ENCODE measurements at regions not wholly inside any gene's neighbourhood (a gene's known extent, or its start where the extent isn't known, plus 50 kb on each side); places are given as distances from the start of the nearest gene placed in this dataset.
"Not testable (repeated sequence)": the region's sequence is repeated elsewhere in the genome, so short reads cannot be mapped to it uniquely, and the experiment has no call there.

GRCh38 chr2:66095820-66096345, 339.0 kb upstream of the MEIS1 start:
- Histone ChIP-seq H3K4ac (ENCODE audit: low read depth, low read length) (no peak overlapping the region), H3K9ac (ENCODE audit: low read length) (no peak overlapping the region), H2AK5ac (ENCODE audit: low read length) (no peak overlapping the region), H2BK12ac (ENCODE audit: low read length) (no peak overlapping the region), H3K4me1 (ENCODE audit: control insufficient read depth in 1 of 2, insufficient read depth in 2 of 2, low read length in 2 of 2) (peaks cover 0 to 2% of the 10 kb centered on the region in 2 experiments), H3K4me2 (ENCODE audit: low read length) (no peak overlapping the region), H4K91ac (ENCODE audit: low read depth, low read length) (no peak overlapping the region), H3K79me1 (ENCODE audit: low read length) (no peaks in the 10 kb centered on the region), H3K18ac (ENCODE audit: low read length) (no peak overlapping the region), H3K27me3 (ENCODE audit: insufficient read depth, low read length) (no peaks in the 10 kb centered on the region), H3K4me3 (ENCODE audit: low read depth, low read length) (no peak overlapping the region), H3K27ac (ENCODE audit: low read depth, low read length) (no peak overlapping the region), H3K79me2 (ENCODE audit: control insufficient read depth, insufficient read depth, low read length, poor library complexity) (no peaks in the 10 kb centered on the region), H3K9me3 (ENCODE audit: insufficient read depth, low read depth, low read length) (peaks cover 2% of the 10 kb centered on the region), H4K12ac (ENCODE audit: low read depth, low read length) (no peak overlapping the region), H3K14ac (ENCODE audit: low read length) (no peak overlapping the region), H3K23ac (ENCODE audit: low read length) (no peak overlapping the region), H2AFZ (ENCODE audit: insufficient read depth, low read length, poor library complexity) (no peak overlapping the region), H4K8ac (ENCODE audit: low read depth, low read length) (no peak overlapping the region), H2BK120ac (ENCODE audit: insufficient read depth, low read length, poor library complexity) (no peak overlapping the region), H2BK5ac (ENCODE audit: low read depth, low read length, poor library complexity) (no peak overlapping the region), H3K36me3 (ENCODE audit: control insufficient read depth in 1 of 2, insufficient read depth in 2 of 2, low read length in 2 of 2) (no peaks in the 10 kb centered on the region)
- DNase-seq: no peak
- no CpG with 5 or more reads among the region's 6 CpGs for WGBS (ENCODE audit: extremely low coverage, insufficient coverage, insufficient read length)

GRCh38 chr2:66094689-66095088, 340.2 kb upstream of the MEIS1 start:
- not testable (repeated sequence) for H2BK120ac ChIP-seq (ENCODE audit: insufficient read depth, low read length, poor library complexity); H3K36me3 ChIP-seq (ENCODE audit: control insufficient read depth in 1 of 2, insufficient read depth in 2 of 2, low read length in 2 of 2); H4K12ac ChIP-seq (ENCODE audit: low read depth, low read length); H3K4me2 ChIP-seq (ENCODE audit: low read length); H3K23ac ChIP-seq (ENCODE audit: low read length); H3K14ac ChIP-seq (ENCODE audit: low read length); H2AK5ac ChIP-seq (ENCODE audit: low read length); H4K8ac ChIP-seq (ENCODE audit: low read depth, low read length); H3K27me3 ChIP-seq (ENCODE audit: insufficient read depth, low read length); H3K9me3 ChIP-seq (ENCODE audit: insufficient read depth, low read depth, low read length); H2AFZ ChIP-seq (ENCODE audit: insufficient read depth, low read length, poor library complexity); H3K79me2 ChIP-seq (ENCODE audit: control insufficient read depth, insufficient read depth, low read length, poor library complexity); H3K4me3 ChIP-seq (ENCODE audit: low read depth, low read length); H3K4ac ChIP-seq (ENCODE audit: low read depth, low read length); H3K9ac ChIP-seq (ENCODE audit: low read length); DNase-seq; H3K4me1 ChIP-seq (ENCODE audit: control insufficient read depth in 1 of 2, insufficient read depth in 2 of 2, low read length in 2 of 2); H2BK5ac ChIP-seq (ENCODE audit: low read depth, low read length, poor library complexity); H3K79me1 ChIP-seq (ENCODE audit: low read length); H3K27ac ChIP-seq (ENCODE audit: low read depth, low read length); H2BK12ac ChIP-seq (ENCODE audit: low read length); H4K91ac ChIP-seq (ENCODE audit: low read depth, low read length); H3K18ac ChIP-seq (ENCODE audit: low read length)
- WGBS (ENCODE audit: extremely low coverage, insufficient coverage, insufficient read length): no CpG with 5 or more reads among the region's 2 CpGs

GRCh38 chr2:66093371-66093770, 341.6 kb upstream of the MEIS1 start:
- H3K79me2 ChIP-seq (ENCODE audit: control insufficient read depth, insufficient read depth, low read length, poor library complexity): no peaks in the 10 kb centered on the region
- H2AFZ ChIP-seq (ENCODE audit: insufficient read depth, low read length, poor library complexity): no peak overlapping the region
- no peak overlapping the region for H4K91ac ChIP-seq (ENCODE audit: low read depth, low read length)
- H3K4ac ChIP-seq (ENCODE audit: low read depth, low read length): no peak overlapping the region
- no peak overlapping the region for H3K27ac ChIP-seq (ENCODE audit: low read depth, low read length)
- H3K14ac ChIP-seq (ENCODE audit: low read length): no peak overlapping the region
- no peaks in the 10 kb centered on the region for H3K27me3 ChIP-seq (ENCODE audit: insufficient read depth, low read length)
- H3K9ac ChIP-seq (ENCODE audit: low read length): no peak overlapping the region
- H2AK5ac ChIP-seq (ENCODE audit: low read length): no peak overlapping the region
- H4K8ac ChIP-seq (ENCODE audit: low read depth, low read length): no peak overlapping the region
- no peak overlapping the region for H2BK120ac ChIP-seq (ENCODE audit: insufficient read depth, low read length, poor library complexity)
- peaks cover 0 to 2% of the 10 kb centered on the region in 2 experiments for H3K4me1 ChIP-seq (ENCODE audit: control insufficient read depth in 1 of 2, insufficient read depth in 2 of 2, low read length in 2 of 2)
- H3K79me1 ChIP-seq (ENCODE audit: low read length): no peaks in the 10 kb centered on the region
- WGBS (ENCODE audit: extremely low coverage, insufficient coverage, insufficient read length): no CpG with 5 or more reads among the region's 1 CpG
- no peak for DNase-seq
- peaks cover 2% of the 10 kb centered on the region for H3K9me3 ChIP-seq (ENCODE audit: insufficient read depth, low read depth, low read length)
- no peaks in the 10 kb centered on the region for H3K36me3 ChIP-seq (ENCODE audit: control insufficient read depth in 1 of 2, insufficient read depth in 2 of 2, low read length in 2 of 2)
- H3K23ac ChIP-seq (ENCODE audit: low read length): no peak overlapping the region
- H3K18ac ChIP-seq (ENCODE audit: low read length): no peak overlapping the region
- H2BK5ac ChIP-seq (ENCODE audit: low read depth, low read length, poor library complexity): no peak overlapping the region
- no peak overlapping the region for H3K4me2 ChIP-seq (ENCODE audit: low read length)
- no peak overlapping the region for H4K12ac ChIP-seq (ENCODE audit: low read depth, low read length)
- H2BK12ac ChIP-seq (ENCODE audit: low read length): no peak overlapping the region
- no peak overlapping the region for H3K4me3 ChIP-seq (ENCODE audit: low read depth, low read length)

GRCh38 chr2:66084948-66085590, 349.9 kb upstream of the MEIS1 start:
- Histone ChIP-seq H2BK12ac (ENCODE audit: low read length) (no peak overlapping the region), H3K4me2 (ENCODE audit: low read length) (no peak overlapping the region), H3K18ac (ENCODE audit: low read length) (no peak overlapping the region), H2AK5ac (ENCODE audit: low read length) (no peak overlapping the region), H3K9ac (ENCODE audit: low read length) (no peak overlapping the region), H3K79me2 (ENCODE audit: control insufficient read depth, insufficient read depth, low read length, poor library complexity) (no peaks in the 10 kb centered on the region), H3K14ac (ENCODE audit: low read length) (no peak overlapping the region), H3K27me3 (ENCODE audit: insufficient read depth, low read length) (no peaks in the 10 kb centered on the region), H3K36me3 (ENCODE audit: control insufficient read depth in 1 of 2, insufficient read depth in 2 of 2, low read length in 2 of 2) (no peaks in the 10 kb centered on the region), H4K8ac (ENCODE audit: low read depth, low read length) (no peak overlapping the region), H2BK120ac (ENCODE audit: insufficient read depth, low read length, poor library complexity) (no peak overlapping the region), H4K91ac (ENCODE audit: low read depth, low read length) (no peak overlapping the region), H3K23ac (ENCODE audit: low read length) (no peak overlapping the region), H3K27ac (ENCODE audit: low read depth, low read length) (no peak overlapping the region), H3K4ac (ENCODE audit: low read depth, low read length) (no peak overlapping the region), H2AFZ (ENCODE audit: insufficient read depth, low read length, poor library complexity) (no peak overlapping the region), H4K12ac (ENCODE audit: low read depth, low read length) (no peak overlapping the region), H3K79me1 (ENCODE audit: low read length) (no peaks in the 10 kb centered on the region), H3K9me3 (ENCODE audit: insufficient read depth, low read depth, low read length) (no peaks in the 10 kb centered on the region), H3K4me3 (ENCODE audit: low read depth, low read length) (no peak overlapping the region), H2BK5ac (ENCODE audit: low read depth, low read length, poor library complexity) (no peak overlapping the region), H3K4me1 (ENCODE audit: control insufficient read depth in 1 of 2, insufficient read depth in 2 of 2, low read length in 2 of 2) (peaks cover under 1 to 2% of the 10 kb centered on the region in 2 experiments)
- WGBS (ENCODE audit: extremely low coverage, insufficient coverage, insufficient read length): no CpG with 5 or more reads among the region's 9 CpGs
- no peak for DNase-seq
